CD4-positive, CD25-positive, alpha-beta regulatory T cell (primary cell): ENCODE measurements at regions not wholly inside any gene's neighbourhood (a gene's known extent, or its start where the extent isn't known, plus 50 kb on each side); places are given as distances from the start of the nearest gene placed in this dataset.

Experiments used
- ATAC-seq, 2 donors: fragments of 150-1000 bp; cut with Tn5 transposase; one replicate each; pipeline ENCODE4 v1.10.0; 2021; ENCODE audit warnings: low read depth in 2 of 2, moderate number of reproducible peaks in 2 of 2, moderate library complexity in 1 of 2
- DNase-seq, 3 donors: peaks; one replicate each; pipeline versions ENCODE4 v3.0.0 to v3.0.0-alpha.2; 2012 to 2022; ENCODE audit warnings: mixed read lengths in 1 of 3
- H3K27ac ChIP-seq: one replicate; pipeline ENCODE4 v1.7.0; 2013; ENCODE audit warnings: mild to moderate bottlenecking, low read length; ENCODE audit not compliant: insufficient read depth, poor library complexity, severe bottlenecking
- H3K27me3 ChIP-seq: one replicate; pipeline ENCODE4 v1.7.0; 2013; ENCODE audit warnings: low read length; ENCODE audit not compliant: control insufficient read depth, insufficient read depth
- H3K36me3 ChIP-seq: one replicate; pipeline ENCODE4 v1.7.0; 2013; ENCODE audit warnings: mild to moderate bottlenecking, low read length, moderate library complexity; ENCODE audit not compliant: control insufficient read depth, insufficient read depth
- H3K4me1 ChIP-seq: 2 replicates; pipeline ENCODE4 v1.7.0; 2013; ENCODE audit warnings: mild to moderate bottlenecking, low read length; ENCODE audit not compliant: insufficient read depth, control insufficient read depth, poor library complexity, severe bottlenecking
- H3K4me3 ChIP-seq: one replicate; pipeline ENCODE4 v1.7.0; 2013; ENCODE audit warnings: low read depth, mild to moderate bottlenecking, low read length, moderate library complexity
- H3K9me3 ChIP-seq, 2 experiments: 1 replicate in 1 of 2; 2 replicates in 1 of 2; pipeline ENCODE4 v1.7.0; 2013; ENCODE audit warnings: low read length in 2 of 2, mild to moderate bottlenecking in 1 of 2, moderate library complexity in 1 of 2; ENCODE audit not compliant: control insufficient read depth in 2 of 2
- H3K27ac Mint-ChIP-seq, 3 donors: one replicate each; pipeline ENCODE4 v1.8.0; 2020 to 2022; ENCODE audit warnings: mild to moderate bottlenecking in 3 of 3, mixed read lengths in 3 of 3, moderate library complexity in 2 of 3
- H3K27me3 Mint-ChIP-seq: one replicate; pipeline ENCODE4 v1.8.0; 2022; ENCODE audit warnings: mild to moderate bottlenecking, mixed read lengths
- H3K36me3 Mint-ChIP-seq: one replicate; pipeline ENCODE4 v1.8.0; 2020; ENCODE audit warnings: mixed read lengths
- H3K4me1 Mint-ChIP-seq, 4 donors: one replicate each; pipeline ENCODE4 v1.8.0; 2020 to 2022; ENCODE audit warnings: mixed read lengths in 4 of 4, mild to moderate bottlenecking in 1 of 4
- H3K4me3 Mint-ChIP-seq, 4 donors: one replicate each; pipeline ENCODE4 v1.8.0; 2020 to 2022; ENCODE audit warnings: mild to moderate bottlenecking in 4 of 4, mixed read lengths in 4 of 4, moderate library complexity in 3 of 4
- H3K9me3 Mint-ChIP-seq, 7 donors: one replicate each; pipeline ENCODE4 v1.8.0; 2020 to 2022; ENCODE audit warnings: mixed read lengths in 7 of 7, mild to moderate bottlenecking in 3 of 7, moderate library complexity in 2 of 7

- H3K4me3 Mint-ChIP-seq: no peak overlapping the region
- DNase-seq: no peak
Measured at GRCh38 chr7:54663186-54663585, 95.8 kb downstream of the SEC61G start.

GRCh38 chr7:54662701-54663100 lies 96.3 kb downstream of the SEC61G start:
- Mint-ChIP-seq H3K27me3 (peaks cover 5% of the 10 kb centered on the region), H3K4me1 (peaks cover 0 to 9% (median 0%) of the 10 kb centered on the region in 4 donors), H3K36me3 (no peaks in the 10 kb centered on the region), H3K4me3 (no peak overlapping the region), H3K27ac (no peak overlapping the region), H3K9me3 (peaks cover 0 to 5% (median 0%) of the 10 kb centered on the region in 7 donors)
- peaks cover 2% of the 10 kb centered on the region for H3K27me3 ChIP-seq
- DNase-seq (no peak), ATAC-seq (no peak)
- no peaks in the 10 kb centered on the region for H3K4me1 ChIP-seq
- no peak overlapping the region for H3K27ac ChIP-seq
- no peak overlapping the region for H3K4me3 ChIP-seq
- H3K36me3 ChIP-seq: no peaks in the 10 kb centered on the region
- H3K9me3 ChIP-seq: no peaks in the 10 kb centered on the region

More at GRCh38 chr7:54663186-54663585, 95.8 kb downstream of the SEC61G start:
- Mint-ChIP-seq H3K9me3 (peaks cover 0 to 5% (median 0%) of the 10 kb centered on the region in 7 donors), H3K4me1 (peaks cover 0 to 9% (median 0%) of the 10 kb centered on the region in 4 donors), H3K36me3 (no peaks in the 10 kb centered on the region), H3K27ac (no peak overlapping the region), H3K27me3 (peaks cover 5% of the 10 kb centered on the region)
- Histone ChIP-seq H3K27me3 (peaks cover 2% of the 10 kb centered on the region), H3K27ac (no peak overlapping the region), H3K36me3 (no peaks in the 10 kb centered on the region), H3K4me1 (no peaks in the 10 kb centered on the region), H3K4me3 (no peak overlapping the region), H3K9me3 (no peaks in the 10 kb centered on the region)
- ATAC-seq: no peak

- H3K4me3 ChIP-seq: no peak overlapping the region
- no peak for ATAC-seq
- no peak for DNase-seq
- H3K27ac Mint-ChIP-seq: no peak overlapping the region
- H3K4me3 Mint-ChIP-seq: no peak overlapping the region
- H3K9me3 Mint-ChIP-seq: peaks cover 0 to 2% (median 0%) of the 10 kb centered on the region in 7 donors
- no peaks in the 10 kb centered on the region for H3K9me3 ChIP-seq
- H3K36me3 ChIP-seq: no peaks in the 10 kb centered on the region
- H3K27me3 ChIP-seq: no peaks in the 10 kb centered on the region
- no peaks in the 10 kb centered on the region for H3K36me3 Mint-ChIP-seq
- no peak overlapping the region for H3K27ac ChIP-seq
- no peaks in the 10 kb centered on the region for H3K4me1 ChIP-seq
- no peaks in the 10 kb centered on the region for H3K27me3 Mint-ChIP-seq
- H3K4me1 Mint-ChIP-seq: no peaks in the 10 kb centered on the region
Measured at GRCh38 chr7:54653905-54654304, 105.1 kb downstream of the SEC61G start.

GRCh38 chr7:54643064-54643463 lies 100.9 kb downstream of the VSTM2A start:
- H3K4me1 ChIP-seq: no peaks in the 10 kb centered on the region
- no peaks in the 10 kb centered on the region for H3K27me3 ChIP-seq
- ATAC-seq (no peak), DNase-seq (no peak)
- Mint-ChIP-seq H3K36me3 (no peaks in the 10 kb centered on the region), H3K4me1 (no peaks in the 10 kb centered on the region), H3K27me3 (no peaks in the 10 kb centered on the region), H3K4me3 (no peak overlapping the region), H3K9me3 (peaks cover 0 to 4% (median 1%) of the 10 kb centered on the region in 7 donors), H3K27ac (no peak overlapping the region)
- H3K4me3 ChIP-seq: no peak overlapping the region
- no peaks in the 10 kb centered on the region for H3K9me3 ChIP-seq
- H3K36me3 ChIP-seq: no peaks in the 10 kb centered on the region
- no peak overlapping the region for H3K27ac ChIP-seq

DNA sequence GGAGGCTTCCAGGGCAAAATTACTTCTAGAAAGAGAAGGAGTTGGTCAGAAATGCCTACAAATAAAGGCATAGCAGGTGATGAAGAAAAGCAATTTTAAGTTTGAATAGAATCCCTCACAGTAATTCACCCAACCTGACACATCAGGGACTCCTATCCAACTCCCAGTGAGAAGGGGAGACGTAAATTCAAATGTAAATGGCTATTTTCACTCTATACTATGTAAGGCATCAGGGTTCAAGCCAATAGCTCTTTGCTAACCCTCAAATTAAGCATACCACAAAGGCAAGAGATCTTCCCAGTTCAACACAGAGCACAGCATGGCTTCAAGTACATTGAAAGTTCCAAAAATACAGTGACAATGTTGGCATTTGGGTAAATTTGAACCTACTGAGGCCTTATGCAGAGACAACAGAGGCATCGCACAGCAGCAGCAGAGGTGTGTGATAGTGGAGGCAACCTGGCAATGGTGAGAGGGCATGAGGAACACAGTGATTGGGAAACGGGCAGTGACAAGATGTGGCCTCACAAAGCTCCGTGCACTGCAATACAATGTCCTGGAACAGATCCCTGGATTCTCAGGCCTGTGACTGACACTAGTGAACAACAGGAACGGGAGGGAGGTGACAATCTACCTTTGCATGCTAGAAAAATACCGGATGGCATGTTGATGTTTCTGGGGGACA lies 95.7 kb downstream of the VSTM2A start:
- Histone ChIP-seq H3K27me3 (no peaks in the 10 kb centered on the region), H3K4me3 (no peak overlapping the region), H3K36me3 (no peaks in the 10 kb centered on the region), H3K27ac (no peak overlapping the region), H3K4me1 (no peaks in the 10 kb centered on the region), H3K9me3 (no peaks in the 10 kb centered on the region)
- peaks cover 0 to 2% (median 0%) of the 10 kb centered on the region in 7 donors for H3K9me3 Mint-ChIP-seq
- H3K27ac Mint-ChIP-seq: peak overlapping the region in 1 of 3 donors; percentile 6
- no peak overlapping the region for H3K4me3 Mint-ChIP-seq
- no peak for ATAC-seq
- H3K27me3 Mint-ChIP-seq: peaks cover 5% of the 10 kb centered on the region
- no peaks in the 10 kb centered on the region for H3K4me1 Mint-ChIP-seq
- H3K36me3 Mint-ChIP-seq: no peaks in the 10 kb centered on the region
- DNase-seq: no peak

GRCh38 chr7:54632696-54633095 lies 90.5 kb downstream of the VSTM2A start:
- H3K4me3 ChIP-seq: no peak overlapping the region
- ATAC-seq (no peak), DNase-seq (no peak)
- H3K4me1 ChIP-seq: no peaks in the 10 kb centered on the region
- no peak overlapping the region for H3K27ac Mint-ChIP-seq
- H3K9me3 ChIP-seq: no peaks in the 10 kb centered on the region
- peaks cover 5% of the 10 kb centered on the region for H3K27me3 Mint-ChIP-seq
- no peaks in the 10 kb centered on the region for H3K27me3 ChIP-seq
- no peaks in the 10 kb centered on the region for H3K36me3 ChIP-seq
- H3K4me3 Mint-ChIP-seq: no peak overlapping the region
- H3K4me1 Mint-ChIP-seq: no peaks in the 10 kb centered on the region
- H3K36me3 Mint-ChIP-seq: no peaks in the 10 kb centered on the region
- H3K9me3 Mint-ChIP-seq: peaks cover 0 to 13% (median 2%) of the 10 kb centered on the region in 7 donors
- no peak overlapping the region for H3K27ac ChIP-seq

GRCh38 chr7:54629771-54630170 lies 87.6 kb downstream of the VSTM2A start:
- Mint-ChIP-seq H3K4me3 (no peak overlapping the region), H3K9me3 (peaks cover 0 to 13% (median 2%) of the 10 kb centered on the region in 7 donors), H3K4me1 (no peaks in the 10 kb centered on the region), H3K27ac (no peak overlapping the region), H3K27me3 (no peaks in the 10 kb centered on the region), H3K36me3 (no peaks in the 10 kb centered on the region)
- Histone ChIP-seq H3K4me3 (no peak overlapping the region), H3K36me3 (no peaks in the 10 kb centered on the region), H3K4me1 (no peaks in the 10 kb centered on the region), H3K27me3 (no peaks in the 10 kb centered on the region), H3K9me3 (no peaks in the 10 kb centered on the region), H3K27ac (no peak overlapping the region)
- ATAC-seq (no peak), DNase-seq (no peak)

DNA sequence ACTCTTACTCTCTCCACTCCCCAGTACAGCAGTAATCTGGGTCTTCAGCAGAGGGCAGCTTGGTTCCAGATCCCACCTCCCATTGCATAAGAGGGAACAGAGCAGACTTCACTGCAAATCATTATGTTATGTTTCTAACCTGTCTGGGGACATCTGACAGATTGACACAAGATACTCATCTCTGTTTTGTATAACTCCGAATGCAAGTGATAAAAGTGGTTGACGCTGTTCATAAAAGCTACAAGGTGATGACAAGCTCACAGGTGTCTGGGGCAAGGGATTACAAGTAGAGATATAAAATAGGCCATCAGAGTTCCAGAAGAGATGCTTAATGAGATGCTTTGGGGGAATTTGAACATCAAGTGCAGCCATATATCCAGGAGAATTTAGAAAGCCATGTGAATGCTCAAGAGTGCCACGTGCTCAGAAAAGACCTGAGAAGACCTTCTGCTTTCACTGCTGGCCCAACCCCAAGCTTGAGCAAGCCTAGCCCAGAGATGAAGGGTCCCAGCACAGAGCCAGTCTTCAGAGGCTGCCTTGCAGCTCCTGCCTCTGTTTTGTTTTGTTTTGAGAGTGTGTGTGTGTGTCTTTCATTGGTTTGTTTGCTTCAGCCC lies 80.6 kb downstream of the VSTM2A start:
- no peaks in the 10 kb centered on the region for H3K4me1 Mint-ChIP-seq
- H3K9me3 Mint-ChIP-seq: peaks cover 0 to 4% (median 3%) of the 10 kb centered on the region in 7 donors
- H3K4me3 Mint-ChIP-seq: no peak overlapping the region
- H3K36me3 Mint-ChIP-seq: no peaks in the 10 kb centered on the region
- no peaks in the 10 kb centered on the region for H3K9me3 ChIP-seq
- no peaks in the 10 kb centered on the region for H3K4me1 ChIP-seq
- H3K27me3 ChIP-seq: no peaks in the 10 kb centered on the region
- no peak overlapping the region for H3K4me3 ChIP-seq
- H3K27ac Mint-ChIP-seq: no peak overlapping the region
- DNase-seq: no peak
- H3K27ac ChIP-seq: no peak overlapping the region
- H3K36me3 ChIP-seq: no peaks in the 10 kb centered on the region
- no peak for ATAC-seq
- no peaks in the 10 kb centered on the region for H3K27me3 Mint-ChIP-seq
